Right ventricle myocardium superior (tissue), 1 donor: ENCODE measurements at regions not wholly inside any gene's neighbourhood (a gene's known extent, or its start where the extent isn't known, plus 50 kb on each side); places are given as distances from the start of the nearest gene placed in this dataset.
"Not testable (repeated sequence)": the region's sequence is repeated elsewhere in the genome, so short reads cannot be mapped to it uniquely, and the experiment has no call there.

Experiments used
- ATAC-seq: fragments of 200-7000 bp; cut with Tn5 transposase; one replicate; pipeline ENCODE4 v1.9.1; 2020; ENCODE audit warnings: mild to moderate bottlenecking; ENCODE audit not compliant: poor library complexity
- DNase-seq: peaks from one replicate; pipeline ENCODE4 v3.0.0-alpha.2; 2020
- intact Hi-C: fragments of 100-400 bp; cut with DNase I; formaldehyde crosslinking; loops from one replicate; pipeline ENCODE4 v1.11.2; 2022
- donor health status: DM: no; HTN: yes; CAD: no; lungs with severe emphysema.

GRCh38 chr6:119757467-119757866 lies 407.9 kb upstream of the MAN1A1 start:
- intact Hi-C loops: no loop called here
- DNase-seq (no peak), ATAC-seq (no peak)

DNA sequence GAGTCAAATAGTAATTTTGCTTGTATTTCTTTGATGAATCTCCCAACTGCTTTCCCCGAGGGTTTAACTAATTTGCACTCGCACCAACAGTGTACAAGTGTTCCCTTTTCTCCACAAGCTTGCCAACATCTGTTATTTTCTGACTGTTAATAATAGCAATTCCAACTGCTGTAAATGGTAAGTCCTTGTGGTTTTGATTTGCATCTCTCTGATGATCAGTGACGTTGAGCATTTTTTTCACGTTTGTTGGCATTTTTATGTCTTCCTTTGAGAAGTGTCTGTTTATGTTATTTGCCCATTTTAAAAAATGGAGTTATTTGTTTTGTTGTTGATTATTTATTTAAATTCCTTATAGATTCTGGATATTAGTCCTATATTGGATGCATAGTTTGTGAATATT lies 399.8 kb upstream of the MAN1A1 start:
- DNase-seq (no peak), ATAC-seq (no peak)
- intact Hi-C loops: no loop called here

GRCh38 chr6:119748535-119748934 lies 399.0 kb upstream of the MAN1A1 start:
- DNase-seq, intact Hi-C loops, ATAC-seq: not testable (repeated sequence)

DNA sequence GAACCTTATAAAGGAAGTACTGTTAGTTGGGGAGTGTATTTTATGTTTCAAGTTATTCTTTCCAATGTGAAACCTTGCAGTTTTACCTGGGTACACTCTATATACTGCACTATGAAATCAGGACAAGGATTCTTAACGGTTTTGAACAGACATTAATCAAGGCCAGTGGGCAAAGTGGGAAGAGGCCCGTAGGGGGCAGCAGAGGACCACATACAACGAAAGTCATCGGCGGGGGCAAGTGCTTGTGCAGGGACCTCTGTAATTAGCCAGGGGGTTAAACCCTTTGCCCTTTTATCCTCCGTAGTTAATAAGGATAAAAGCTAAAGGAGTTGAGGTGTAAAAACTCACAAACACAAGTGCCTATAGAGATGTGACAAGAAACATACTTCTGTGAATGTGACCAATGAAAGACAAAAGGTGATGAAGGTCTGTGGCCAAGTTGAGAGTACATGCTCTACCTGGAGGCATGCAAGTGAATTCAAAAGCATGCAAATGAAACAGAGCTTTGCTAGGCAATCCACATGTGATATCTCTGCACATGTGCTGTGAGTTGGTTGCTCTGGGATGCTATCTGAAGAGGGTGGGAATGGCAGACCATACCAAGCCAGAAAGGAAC lies 392.7 kb upstream of the MAN1A1 start:
- peak; percentile 48 for ATAC-seq
- intact Hi-C loops: no loop called here
- peak; percentile 77 for DNase-seq

DNA sequence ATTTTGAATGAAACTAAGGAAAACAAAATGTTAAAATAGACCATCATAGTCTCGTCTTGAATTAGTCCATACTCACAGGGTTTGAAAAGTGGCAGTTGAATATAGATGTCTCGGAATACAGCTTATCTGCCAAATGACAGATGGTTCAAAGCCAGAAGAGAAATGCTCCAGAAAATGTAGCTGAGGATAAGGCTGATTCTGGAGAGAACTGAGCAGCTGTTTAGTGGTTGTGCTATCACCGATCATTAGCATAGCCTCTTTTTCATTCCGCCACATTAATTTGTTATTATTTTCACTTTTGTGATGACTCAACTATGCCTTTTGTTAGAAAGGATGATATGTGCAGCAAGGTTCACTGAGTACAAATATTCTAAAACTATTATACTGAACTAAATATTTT lies 390.2 kb upstream of the MAN1A1 start:
- intact Hi-C loops: no loop called here
- ATAC-seq: no peak
- DNase-seq: no peak

GRCh38 chr6:119738425-119738824 lies 388.9 kb upstream of the MAN1A1 start:
- intact Hi-C loops: no loop called here
- no peak for DNase-seq
- ATAC-seq: no peak

GRCh38 chr6:119736296-119737021 lies 386.9 kb upstream of the MAN1A1 start:
- intact Hi-C loops: no loop called here
- DNase-seq (no peak), ATAC-seq (no peak)

- intact Hi-C loops: no loop called here
- DNase-seq: no peak
- ATAC-seq: no peak
These were observed 386.0 kb upstream of the MAN1A1 start for GRCh38 chr6:119735530-119735929.

- no peak for DNase-seq
- intact Hi-C loops: no loop called here
- no peak for ATAC-seq
These were observed 384.7 kb upstream of the MAN1A1 start for GRCh38 chr6:119734227-119734626.

GRCh38 chr6:119728935-119729334 lies 379.4 kb upstream of the MAN1A1 start:
- intact Hi-C loops: no loop called here
- DNase-seq (no peak), ATAC-seq (no peak)

GRCh38 chr6:119728220-119728750 lies 378.7 kb upstream of the MAN1A1 start:
- no peak for ATAC-seq
- intact Hi-C loops: no loop called here

GRCh38 chr6:119727504-119728219 lies 378.1 kb upstream of the MAN1A1 start:
- DNase-seq (no peak), ATAC-seq (no peak)
- intact Hi-C loops: no loop called here

More at GRCh38 chr6:119728220-119728750, 378.7 kb upstream of the MAN1A1 start:
- no peak for DNase-seq

- intact Hi-C loops, ATAC-seq, DNase-seq: not testable (repeated sequence)
These were observed 377.4 kb upstream of the MAN1A1 start for GRCh38 chr6:119726912-119727311.

DNA sequence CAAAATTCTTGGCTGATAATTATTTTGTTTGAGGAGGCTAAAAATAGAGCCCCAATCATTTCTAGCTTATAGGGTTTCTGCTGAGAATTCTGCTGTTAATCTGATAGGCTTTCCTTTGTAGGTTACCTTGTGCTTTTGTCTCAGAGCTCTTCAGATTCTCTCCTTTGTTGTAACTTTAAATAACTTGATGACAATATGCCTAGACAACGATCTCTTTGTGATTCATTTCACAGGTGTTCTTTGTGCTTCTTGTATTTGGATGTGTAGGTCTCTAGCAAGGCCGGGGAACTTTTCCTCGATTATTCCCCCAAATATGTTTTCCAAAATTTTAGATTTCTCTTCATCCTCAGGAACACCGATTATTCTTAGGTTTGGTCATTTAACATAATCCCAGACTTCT lies 376.5 kb upstream of the MAN1A1 start:
- intact Hi-C loops: no loop called here
- no peak for DNase-seq
- ATAC-seq: no peak

DNA sequence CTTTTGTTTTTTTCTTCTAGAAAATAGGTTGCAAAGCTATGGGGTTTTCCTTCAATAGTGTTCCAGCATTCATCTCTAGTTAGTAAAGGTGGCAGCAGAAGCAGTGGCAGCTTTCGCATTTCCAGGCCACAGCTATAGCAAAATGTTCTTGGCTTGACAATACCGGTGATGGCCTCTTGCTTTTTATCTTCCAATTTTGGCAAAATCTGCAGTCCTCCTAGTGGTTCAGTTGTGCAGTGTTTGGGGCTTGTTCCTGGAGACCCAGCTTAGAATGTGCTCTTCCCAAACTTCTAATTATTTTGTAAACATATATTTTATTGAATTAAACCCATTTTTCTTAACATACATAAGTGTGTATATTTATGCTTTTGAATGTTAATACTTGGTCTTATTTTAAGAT lies 370.6 kb upstream of the MAN1A1 start:
- intact Hi-C loops: no loop called here
- DNase-seq (no peak), ATAC-seq (no peak)

- DNase-seq (no peak), ATAC-seq (no peak)
- intact Hi-C loops: no loop called here
These were observed 368.4 kb upstream of the MAN1A1 start for GRCh38 chr6:119717942-119718341.

- no peak for ATAC-seq
- intact Hi-C loops: no loop called here
- DNase-seq: no peak
These were observed 367.2 kb upstream of the MAN1A1 start for GRCh38 chr6:119716668-119717270.

GRCh38 chr6:119713903-119714302 lies 364.3 kb upstream of the MAN1A1 start:
- ATAC-seq (no peak), DNase-seq (no peak)
- intact Hi-C loops: no loop called here

DNA sequence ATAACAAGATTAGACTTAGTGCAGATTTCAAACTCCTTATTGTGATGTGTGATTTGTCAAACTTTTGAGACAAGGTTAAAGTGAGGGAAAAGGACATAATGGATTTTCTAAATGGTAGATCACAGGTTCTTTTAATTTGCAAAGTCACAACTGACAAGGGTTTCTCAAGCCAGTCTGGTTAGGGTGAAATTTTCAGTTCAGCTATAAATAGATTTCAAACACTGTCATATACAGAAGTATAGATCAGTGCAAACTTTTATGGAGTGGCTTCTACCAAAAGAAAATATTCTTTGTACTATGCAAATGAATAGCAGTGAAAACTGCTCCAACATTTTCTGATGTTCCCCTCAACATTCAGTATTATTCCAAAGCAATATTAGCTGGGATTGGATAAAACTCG lies 337.1 kb upstream of the MAN1A1 start:
- no peak for ATAC-seq
- intact Hi-C loops: no loop called here
- no peak for DNase-seq
